ENCODE measurements at regions not wholly inside any gene's neighbourhood (a gene's known extent, or its start where the extent isn't known, plus 50 kb on each side); places are given as distances from the start of the nearest gene placed in this dataset.

GRCh38 chr4:43244688-43245382 lies 352.3 kb downstream of the GRXCR1 start:
- no peak for DNase-seq

- no peak for DNase-seq
Measured at GRCh38 chr4:43251841-43252240, 359.3 kb downstream of the GRXCR1 start.

- DNase-seq: no peak
Measured at GRCh38 chr4:43253541-43253940, 361.0 kb downstream of the GRXCR1 start.

- DNase-seq: no peak
Measured at GRCh38 chr4:43264730-43265129, 372.2 kb downstream of the GRXCR1 start.

GRCh38 chr4:43271946-43272345 lies 379.4 kb downstream of the GRXCR1 start:
- no peak for DNase-seq

DNA sequence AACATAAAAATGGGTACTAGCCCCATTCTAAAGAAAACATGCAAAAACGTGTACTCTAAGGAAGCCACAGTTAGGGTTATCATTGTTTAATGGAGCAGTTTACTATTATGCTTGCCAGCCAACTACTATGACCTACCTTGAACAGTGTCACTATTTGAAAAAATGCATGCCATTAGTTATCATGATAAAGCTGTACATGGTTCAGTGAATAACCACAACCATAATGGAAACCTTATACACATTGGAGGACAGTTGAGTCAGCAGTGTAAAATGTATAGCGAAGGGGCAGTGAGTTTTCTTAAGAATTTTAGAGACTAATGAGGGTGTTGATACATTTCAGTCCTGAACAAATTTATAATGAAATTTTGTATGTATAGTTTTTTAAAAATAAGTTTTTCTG lies 381.9 kb downstream of the GRXCR1 start:
- no peak for DNase-seq

DNA sequence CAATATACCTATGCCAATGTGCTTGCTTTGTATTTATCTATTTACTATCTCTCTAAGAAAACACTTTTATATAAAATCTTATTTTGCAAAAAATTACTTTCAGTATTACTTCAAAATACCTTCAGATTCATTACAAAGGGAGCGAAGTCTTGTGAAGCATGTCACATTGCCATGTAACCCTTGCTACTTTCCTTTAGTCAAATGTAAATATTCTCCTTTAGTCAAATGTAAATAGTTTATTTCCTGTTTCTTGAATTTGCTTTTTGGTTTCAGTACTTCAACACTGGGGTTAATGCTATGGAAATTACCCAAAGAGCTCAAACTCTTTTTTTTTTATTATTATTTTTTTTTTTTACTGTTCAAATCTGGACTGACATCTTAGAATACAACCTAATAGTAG lies 383.3 kb downstream of the GRXCR1 start:
- no peak for DNase-seq

DNA sequence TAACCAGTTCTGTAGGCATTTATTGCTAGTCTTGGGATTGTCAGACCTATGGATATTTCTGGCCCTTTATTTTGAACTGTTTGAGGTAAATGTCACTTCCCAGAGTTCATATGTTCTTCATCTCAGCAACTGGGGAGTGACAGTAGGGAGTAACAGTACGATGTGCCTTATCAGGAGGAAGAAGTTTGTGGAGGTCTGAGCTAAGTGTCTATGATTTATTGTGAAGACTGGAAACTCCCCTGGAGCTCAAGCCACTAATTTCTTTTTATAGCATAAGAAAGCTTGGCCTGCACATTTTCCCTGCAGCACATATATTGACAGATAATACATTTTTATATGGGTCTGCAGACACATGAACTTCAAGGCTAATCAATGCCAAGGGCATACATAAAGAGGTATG lies 383.8 kb downstream of the GRXCR1 start:
- no peak for DNase-seq

- no peak for DNase-seq
Measured at GRCh38 chr4:43277003-43277402, 384.5 kb downstream of the GRXCR1 start.

- DNase-seq: no peak
Measured at GRCh38 chr4:43282534-43282933, 390.0 kb downstream of the GRXCR1 start.

DNA sequence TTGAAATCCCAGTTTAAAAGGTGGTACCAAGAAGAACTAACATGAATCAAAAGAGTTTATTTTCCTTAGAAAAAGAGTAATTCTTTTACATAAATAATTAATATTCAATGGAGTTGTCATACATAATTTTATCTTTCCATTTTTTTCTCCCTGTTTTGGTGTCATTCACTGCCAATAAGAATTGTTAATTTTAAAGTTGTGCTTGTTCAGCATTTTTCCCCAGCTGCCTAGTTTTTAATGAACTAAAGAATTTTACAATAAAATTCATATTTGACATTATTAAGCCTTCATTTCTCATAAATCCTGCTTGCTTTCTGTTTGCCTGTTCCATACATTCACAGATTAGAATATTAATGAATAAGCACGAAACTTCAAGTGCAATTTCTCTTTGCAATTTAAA lies 393.6 kb downstream of the GRXCR1 start:
- no peak for DNase-seq

DNA sequence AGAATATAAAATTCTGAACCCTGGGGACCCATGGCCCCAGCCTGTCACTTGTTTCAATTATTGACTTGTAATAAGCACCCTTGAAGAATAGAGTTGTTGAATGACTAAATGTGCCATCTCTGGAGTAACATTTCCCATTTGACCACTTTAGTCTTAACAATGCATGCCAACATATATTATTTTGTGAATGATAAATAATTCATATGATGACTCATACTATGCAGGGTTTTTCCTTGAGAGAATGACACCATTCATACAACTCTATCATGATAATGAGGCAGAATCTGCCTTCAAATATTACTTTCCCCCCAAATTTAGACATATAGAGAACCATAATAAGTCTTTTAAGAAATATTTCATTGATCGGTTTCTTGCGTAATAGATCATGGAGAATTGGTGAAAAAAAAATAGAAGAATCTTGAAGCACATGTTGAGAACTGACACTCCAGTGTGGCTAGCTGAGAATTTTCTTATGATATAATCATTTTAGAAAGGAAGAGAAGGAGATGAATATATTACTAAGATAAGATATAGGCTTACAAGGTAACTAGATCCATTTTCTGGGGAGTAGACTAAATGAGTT lies 404.5 kb downstream of the GRXCR1 start:
- no peak for DNase-seq

DNA sequence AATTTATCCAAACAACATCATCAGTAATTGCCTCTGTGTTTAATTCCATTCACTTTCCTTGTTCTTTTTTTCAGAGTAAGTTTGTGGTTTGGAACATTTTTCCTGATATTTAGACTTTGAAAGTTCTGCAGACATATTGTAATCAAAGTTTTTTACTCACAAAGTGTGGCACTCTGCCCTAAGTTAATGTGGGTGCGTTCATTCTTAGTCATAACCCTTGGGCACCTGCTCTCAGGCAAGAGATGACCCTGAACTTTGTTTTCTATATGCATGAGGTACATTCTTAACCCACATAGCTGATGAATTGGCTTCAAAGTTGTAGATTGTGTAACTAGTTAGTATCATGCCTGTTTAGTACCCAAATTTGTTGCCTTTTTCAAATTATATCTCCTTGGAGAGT lies 424.3 kb downstream of the GRXCR1 start:
- DNase-seq: no peak

DNA sequence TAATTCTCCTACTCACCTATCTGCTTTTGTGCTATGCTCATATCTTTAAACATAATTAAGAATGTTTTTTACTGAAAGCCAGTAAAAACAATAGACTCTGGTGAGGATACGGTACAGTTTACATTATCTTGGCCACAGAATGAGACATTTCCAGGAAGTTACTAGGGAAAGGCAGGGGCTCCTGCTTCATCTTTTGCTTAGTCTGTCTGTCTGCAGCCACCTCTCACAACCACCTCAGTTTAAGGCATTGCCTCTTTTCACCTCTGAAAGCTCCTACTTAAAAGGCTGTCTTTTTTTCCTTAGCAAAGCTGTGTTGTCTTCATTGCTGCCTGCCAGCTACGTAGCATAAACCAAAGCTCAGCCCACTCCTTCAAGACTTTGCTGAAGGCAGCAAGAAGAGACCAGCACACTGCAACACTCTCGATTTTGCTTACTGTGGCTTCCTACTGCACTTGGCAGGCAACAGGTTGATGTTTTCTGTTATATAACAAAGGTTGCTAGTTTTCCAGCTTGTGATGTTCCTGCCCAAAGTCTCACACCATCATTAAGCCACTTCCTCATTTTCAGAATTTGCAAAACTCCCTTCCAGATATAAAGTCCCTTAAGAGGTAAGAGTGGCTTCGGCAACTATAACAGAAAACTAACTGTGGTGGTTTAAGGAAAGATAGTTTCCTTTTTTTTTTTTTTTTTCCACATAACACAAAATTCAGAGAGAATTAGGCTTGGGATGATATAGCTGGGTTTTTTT lies 432.9 kb downstream of the GRXCR1 start:
- DNase-seq: peak; percentile 49 to 64

DNA sequence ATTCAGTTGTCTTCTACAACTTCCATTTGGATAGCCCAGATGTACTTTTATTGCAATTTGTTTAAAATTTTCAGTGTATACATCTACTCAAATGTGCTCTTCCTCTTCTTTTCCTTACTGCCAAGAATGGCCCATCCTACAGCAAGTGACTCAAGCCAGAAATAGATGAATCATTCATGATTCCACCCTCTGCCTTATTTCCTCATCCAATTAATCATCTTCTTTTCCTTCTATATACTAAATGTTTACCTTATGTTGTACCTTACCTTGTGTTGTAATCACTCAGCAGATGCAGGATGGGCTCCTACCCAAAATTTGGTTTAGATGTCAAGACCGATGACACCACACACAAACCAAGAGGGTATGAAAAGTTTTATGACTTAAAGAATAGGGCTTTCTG lies 437.8 kb downstream of the GRXCR1 start:
- DNase-seq: no peak

- no peak for DNase-seq
Measured at GRCh38 chr4:43331226-43332051, 438.9 kb downstream of the GRXCR1 start.

DNA sequence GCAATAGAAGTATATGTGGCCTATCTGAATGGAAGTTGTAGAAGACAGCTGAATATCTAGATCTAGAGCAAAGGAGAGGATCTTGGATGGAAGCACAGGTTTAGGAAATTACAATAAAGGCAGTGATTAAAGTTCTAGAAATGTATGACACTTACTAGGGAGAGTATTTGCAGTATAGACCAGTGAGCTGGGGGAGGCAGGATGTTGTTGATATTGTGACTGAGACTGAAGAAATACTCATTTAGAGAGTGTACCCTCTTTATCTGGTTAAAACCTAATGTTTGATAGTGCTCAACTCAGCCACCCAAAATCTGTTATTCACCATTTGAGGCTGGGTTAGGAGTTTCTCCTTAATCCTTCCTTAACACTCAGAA lies 439.5 kb downstream of the GRXCR1 start:
- no peak for DNase-seq

DNA sequence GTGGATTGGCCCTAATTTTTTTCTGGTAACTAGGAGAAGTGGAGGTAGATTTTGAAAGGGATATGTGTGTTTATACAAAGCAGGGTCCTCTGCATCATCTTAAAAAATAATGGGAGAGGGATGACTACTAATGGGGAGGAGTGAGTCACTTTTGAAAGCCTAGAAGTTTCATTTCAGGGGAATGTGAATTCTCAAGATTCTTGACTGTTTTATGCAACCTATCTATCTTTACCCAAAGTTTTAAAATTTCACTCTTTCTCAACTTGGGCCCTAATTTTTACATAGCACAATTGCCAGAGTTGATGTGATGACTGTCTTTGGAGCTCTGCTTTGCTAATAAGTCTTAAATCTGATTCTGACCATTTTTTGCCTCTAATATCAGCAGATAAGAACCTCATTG lies 445.2 kb downstream of the GRXCR1 start:
- no peak for DNase-seq

DNA sequence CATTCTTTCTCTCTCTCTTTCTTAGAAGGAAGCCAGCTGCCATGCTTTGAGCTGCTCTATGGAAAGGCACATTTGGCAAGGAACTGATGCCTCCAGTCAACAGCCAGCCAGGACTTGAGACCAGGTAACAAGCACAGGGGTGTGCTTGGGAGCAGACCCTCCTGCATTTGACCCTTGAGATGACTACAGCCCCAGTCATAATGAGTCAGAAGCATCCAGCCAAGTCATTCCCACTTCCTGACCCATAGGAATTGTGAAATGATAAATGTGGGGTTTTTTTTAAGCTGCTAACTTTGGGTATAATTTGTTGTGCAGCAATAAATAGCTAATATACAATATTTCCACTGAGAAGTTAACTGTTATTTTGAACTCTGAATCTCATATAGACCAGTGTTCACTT lies 446.9 kb downstream of the GRXCR1 start:
- DNase-seq: no peak

DNA sequence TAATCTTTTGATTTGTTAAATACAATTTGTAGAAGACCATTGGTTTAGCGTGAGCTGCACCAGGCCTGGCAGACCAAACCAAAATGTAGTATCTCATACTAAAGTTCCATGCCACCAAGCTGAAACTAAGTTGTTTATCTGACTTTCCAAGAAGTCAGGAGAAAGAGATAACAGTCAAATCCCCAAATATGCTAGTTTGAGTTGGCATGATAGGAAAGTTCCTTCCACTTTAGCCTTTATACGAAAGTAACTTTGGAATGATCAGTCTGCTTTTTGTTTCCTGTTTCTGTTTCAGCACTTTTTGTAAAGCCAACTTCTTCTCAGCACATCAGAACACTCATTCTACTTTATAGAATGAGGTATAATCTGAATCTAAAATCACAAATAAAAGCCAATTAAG lies 449.2 kb downstream of the GRXCR1 start:
- DNase-seq: no peak

DNA sequence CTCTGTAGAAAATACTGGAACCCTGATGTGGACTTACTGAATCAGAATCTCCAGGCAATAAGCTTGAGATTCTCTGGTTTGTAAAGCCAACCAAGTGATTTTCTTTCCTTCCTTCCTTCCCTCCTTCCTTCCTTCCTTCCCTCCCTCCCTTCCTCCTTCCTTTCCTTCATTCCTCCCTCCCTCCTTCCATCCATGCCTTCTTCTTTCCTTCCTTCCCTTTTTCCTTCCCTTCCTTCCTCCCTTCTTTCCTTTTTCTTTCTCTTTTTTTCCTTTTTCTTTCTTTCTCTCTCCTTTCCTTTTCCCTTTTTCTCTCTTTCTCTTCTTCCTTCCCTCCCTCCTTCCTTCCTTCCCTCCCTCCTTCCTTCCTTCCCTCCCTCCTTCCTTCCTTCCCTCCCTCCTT lies 450.8 kb downstream of the GRXCR1 start:
- DNase-seq: no peak

- DNase-seq: no peak
Measured at GRCh38 chr4:43345323-43345925, 452.9 kb downstream of the GRXCR1 start.

DNA sequence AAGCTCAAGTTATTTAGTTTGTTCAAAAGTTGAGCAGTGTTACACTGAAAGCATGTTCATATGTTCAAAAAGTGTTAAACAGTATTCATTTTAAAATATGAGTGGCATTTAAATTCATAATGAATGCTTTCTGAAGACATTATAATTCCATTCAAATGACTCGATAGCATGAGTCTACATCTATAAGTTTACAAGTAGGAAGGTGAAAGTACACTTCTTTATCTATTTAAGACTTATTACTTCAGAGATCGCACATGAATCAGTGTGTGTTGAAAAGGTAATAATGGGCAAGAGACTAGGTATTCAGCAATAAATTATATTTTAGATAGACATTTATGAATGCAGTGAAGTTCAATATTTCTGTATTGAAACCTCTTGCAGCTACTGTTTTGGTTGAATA lies 456.1 kb downstream of the GRXCR1 start:
- no peak for DNase-seq
